CD4-positive, alpha-beta T cell treated with Interleukin-4 for 4 hours (primary cell): ENCODE measurements at regions not wholly inside any gene's neighbourhood (a gene's known extent, or its start where the extent isn't known, plus 50 kb on each side); places are given as distances from the start of the nearest gene placed in this dataset.

ENCODE experiments used
- DNase-seq: peaks from one replicate; pipeline ENCODE4 v3.0.0-alpha.2; 2020

DNA sequence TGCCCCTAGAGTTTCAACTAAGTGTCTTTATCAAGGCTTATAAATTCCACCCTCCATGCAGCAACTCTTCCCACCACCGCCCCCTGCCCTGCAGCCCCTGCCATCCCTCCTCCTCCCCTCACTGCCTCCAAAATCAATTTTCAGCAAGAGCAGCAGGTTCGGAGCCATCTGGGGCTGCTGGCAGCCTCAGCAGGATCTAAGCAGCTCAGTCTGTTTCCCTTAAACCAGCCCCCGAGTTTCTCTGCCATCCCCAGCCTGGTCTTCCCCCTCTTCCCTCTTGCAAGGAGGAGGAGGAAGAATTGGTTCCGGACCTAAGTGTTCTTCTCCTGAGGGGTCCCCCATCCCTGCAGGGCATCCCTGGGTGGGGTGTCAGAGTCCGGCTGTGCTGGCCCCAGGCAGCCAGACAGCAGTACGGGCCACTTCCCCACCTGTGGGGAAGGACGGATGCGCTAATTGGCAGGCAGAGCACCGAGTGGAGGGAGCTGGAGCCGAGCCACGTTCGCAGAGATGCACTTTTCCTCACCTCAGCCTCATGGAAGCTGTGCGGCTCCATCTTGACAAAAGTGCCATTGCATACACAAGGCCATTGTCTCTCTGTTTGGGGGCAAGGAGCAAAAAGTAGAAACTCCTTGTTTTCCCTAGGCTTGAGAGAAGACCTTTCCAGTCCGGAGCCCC lies 189.3 kb downstream of the KCNA5 start:
- no peak for DNase-seq

DNA sequence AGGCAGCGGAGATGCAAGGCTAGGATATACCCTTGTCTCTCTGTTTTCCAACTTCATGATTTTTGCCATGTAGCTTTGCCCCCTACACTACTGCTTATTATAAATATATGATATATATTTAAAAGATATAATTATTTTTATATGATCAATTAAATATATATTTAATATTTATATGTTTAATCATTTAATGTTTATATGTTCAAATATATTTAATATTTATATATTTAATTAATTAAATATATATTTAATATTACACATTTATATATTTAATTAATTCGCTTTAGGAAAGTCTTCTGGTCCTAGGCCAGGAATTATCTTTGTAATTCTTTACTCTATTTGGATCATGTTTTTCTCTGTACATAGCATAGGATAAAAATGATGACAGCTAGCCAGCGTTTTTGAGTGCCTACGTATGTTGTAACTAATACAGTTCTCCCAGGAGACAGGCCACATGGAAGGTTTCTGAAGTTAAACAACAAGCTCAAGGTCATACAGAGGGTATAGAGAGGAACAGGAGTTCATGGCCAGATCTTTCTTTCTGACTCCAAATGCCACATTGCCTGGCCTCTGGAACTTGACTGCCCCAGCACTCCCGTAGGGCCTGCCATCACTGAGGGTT lies 192.5 kb downstream of the KCNA5 start:
- no peak for DNase-seq

- DNase-seq: no peak
These were observed 189.5 kb upstream of the NTF3 start for GRCh38 chr12:5242440-5242839.

GRCh38 chr12:5243014-5243413 lies 188.9 kb upstream of the NTF3 start:
- no peak for DNase-seq

GRCh38 chr12:5244513-5244972 lies 187.4 kb upstream of the NTF3 start:
- no peak for DNase-seq

DNA sequence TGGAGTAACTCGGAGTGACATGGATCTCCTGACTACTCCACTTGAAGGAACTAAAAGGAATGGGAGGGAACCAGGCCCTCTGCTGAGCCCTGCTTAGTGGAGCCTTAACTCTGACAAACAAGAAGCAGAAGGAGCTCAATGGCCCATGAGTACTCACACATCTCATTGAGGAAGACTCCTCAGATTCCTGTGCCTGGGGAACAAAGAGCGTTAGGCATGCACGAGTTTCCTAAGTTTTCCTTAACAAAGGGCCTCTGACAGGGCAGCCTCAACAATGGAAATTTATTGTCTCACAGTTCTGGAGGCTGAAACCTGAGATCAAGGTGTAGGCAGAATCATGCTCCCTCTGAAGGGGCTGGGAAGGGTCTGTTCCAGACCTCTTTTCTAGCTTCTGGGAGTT lies 185.7 kb upstream of the NTF3 start:
- no peak for DNase-seq

GRCh38 chr12:5247144-5247543 lies 184.8 kb upstream of the NTF3 start:
- DNase-seq: no peak

- DNase-seq: no peak
These were observed 183.7 kb upstream of the NTF3 start for GRCh38 chr12:5248230-5248629.

DNA sequence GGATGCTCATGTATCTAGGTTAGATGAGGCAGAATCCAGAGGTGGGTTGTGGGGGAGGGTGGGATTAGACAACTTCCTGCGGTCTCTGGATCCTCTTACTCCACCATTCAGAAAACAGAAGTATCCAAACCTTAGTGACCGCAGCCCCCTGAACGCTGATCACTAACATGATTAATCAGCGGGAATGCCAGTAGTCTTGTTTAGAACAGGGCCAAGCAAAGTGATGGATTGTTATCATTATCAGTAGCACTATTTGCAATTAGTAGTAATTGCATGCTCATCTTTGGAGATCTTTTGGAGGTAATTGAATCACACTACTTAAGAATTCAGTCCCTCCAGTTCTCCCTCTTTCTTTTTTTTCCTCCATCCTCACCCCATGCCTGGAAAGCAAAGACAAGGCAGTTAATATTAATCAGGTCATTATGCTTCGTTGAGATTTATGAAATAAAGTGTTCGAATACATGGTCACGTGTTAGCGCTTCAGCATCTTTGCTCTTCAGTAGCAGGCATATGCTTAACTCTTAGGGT lies 182.8 kb upstream of the NTF3 start:
- DNase-seq: no peak

DNA sequence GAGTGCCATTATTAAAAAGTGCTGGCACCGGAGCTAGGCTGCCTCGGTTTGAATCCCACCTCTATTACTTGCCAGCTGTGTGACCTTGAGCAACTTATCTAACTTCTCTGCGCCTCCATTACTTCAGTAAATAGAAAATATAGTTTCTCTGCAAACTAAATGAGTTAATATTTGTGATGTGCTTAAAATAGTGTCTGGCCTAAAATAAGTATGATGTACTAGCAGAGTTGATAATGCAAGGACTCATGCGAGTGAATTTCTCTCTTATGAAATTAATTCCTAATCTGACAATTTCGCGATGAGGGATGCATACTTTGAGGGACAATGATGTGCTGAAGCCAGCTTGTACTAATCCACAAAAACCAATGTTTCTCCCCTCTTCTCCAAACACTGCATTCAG lies 180.8 kb upstream of the NTF3 start:
- DNase-seq: no peak

- DNase-seq: no peak
These were observed 180.1 kb upstream of the NTF3 start for GRCh38 chr12:5251786-5252185.

- no peak for DNase-seq
These were observed 177.2 kb upstream of the NTF3 start for GRCh38 chr12:5254703-5255102.

DNA sequence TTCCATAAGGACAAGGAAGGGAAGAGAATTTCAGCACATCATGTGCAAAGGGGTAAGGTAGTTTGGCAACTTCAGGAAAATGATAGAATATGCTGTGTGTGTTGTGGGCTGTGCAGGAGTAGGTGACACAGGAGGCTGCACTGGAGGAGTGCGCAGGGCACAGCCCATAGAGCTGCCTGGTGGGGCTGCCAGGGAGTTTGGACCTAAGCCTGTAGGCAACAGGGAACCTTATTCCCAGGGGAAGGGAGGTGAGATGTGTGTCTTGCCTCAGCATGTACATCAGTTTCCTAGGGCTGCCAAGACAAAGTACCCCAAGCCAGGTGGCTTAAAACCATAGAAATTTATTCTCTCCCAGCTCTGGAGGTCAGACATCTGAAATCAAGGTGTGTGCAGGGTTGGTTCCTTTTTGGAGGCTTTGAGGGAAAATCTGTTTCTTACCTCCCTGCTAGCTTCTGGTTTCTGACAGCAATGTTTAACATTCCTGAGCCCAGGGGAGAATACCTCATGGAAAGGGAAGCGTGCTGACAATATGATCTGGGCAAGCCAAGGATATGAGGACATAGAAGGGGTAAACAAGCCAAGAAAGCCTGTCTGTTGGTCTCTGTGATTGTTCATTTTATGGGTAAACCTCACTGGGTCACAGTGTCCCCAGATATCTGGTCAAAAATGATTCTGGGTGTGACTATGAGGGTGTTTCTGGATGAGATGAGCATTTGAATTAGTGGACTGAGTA lies 174.0 kb upstream of the NTF3 start:
- DNase-seq: no peak

DNA sequence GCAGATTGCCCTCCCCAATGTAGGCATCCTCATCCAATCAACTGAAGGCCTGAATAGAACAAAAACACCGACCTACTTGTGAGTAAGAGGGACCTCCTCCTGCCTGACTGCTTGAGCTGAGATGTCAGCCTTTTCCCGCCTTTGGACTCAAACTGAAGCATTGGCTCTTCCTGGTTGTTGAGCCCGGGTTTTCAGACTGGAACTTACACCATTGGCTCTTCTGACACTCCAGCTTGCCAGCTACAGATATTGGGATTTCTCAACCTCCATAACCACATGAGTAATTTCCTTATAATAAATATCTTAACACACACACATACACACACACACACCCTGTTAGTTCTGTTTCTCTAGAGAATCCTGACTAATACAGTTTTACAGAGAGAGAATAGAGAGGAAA lies 173.4 kb upstream of the NTF3 start:
- DNase-seq: no peak

DNA sequence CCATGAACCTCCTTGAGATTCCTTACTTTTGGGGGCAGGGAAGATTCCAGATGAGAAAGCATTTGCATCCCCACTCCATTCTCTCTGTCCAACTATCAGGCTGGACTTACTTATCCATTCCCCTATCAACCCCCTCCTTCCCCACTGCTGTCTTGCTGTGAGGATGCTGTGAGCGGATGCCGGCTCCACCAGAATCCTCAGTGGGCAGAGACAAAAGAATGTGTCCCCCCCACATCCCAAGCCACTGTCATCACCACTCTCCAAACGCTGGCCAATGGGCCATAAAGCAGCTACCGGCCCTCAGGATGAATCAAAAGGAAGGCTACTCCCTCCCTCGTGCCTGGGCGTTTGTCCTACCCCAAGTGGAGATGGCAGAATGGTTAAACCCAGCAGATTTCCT lies 173.0 kb upstream of the NTF3 start:
- DNase-seq: no peak

DNA sequence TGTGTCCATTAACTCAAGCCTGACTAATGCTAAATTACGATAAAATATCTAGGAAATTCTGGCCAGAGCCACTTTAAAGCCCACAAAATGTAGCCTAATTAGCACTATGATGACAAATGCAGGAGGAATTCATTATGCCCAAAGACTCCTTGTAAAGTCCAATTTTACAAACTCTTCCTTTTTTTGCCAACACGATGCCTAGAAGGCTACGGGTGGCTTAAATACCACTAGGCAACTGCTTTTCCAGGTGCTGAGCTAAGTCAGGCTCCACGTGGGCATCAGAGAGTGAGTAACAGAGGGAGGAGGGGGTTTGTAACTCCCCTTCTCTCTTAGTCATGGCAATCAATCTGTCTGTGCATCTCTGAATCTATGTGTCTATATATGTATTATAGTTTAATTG lies 172.4 kb upstream of the NTF3 start:
- no peak for DNase-seq

DNA sequence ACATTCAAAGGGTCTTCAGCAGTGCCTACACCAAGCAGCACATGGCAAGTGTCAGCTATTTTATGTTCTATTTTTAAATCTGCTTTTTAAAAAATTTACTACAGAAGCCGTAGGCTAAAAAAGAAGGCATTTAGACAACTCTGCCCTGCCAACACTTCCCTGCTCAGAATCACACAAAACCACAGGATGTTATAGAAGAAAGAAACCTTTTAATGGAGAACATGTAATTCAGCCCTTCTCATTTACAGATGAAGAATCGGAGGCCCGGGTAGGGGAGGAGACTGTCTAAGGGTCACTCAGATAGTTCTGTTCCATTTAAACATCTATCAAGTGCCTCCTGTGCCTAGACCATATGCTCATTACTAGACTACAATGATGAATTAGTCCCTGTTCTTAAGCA lies 171.8 kb upstream of the NTF3 start:
- DNase-seq: no peak

GRCh38 chr12:5260591-5261086 lies 171.3 kb upstream of the NTF3 start:
- no peak for DNase-seq

DNA sequence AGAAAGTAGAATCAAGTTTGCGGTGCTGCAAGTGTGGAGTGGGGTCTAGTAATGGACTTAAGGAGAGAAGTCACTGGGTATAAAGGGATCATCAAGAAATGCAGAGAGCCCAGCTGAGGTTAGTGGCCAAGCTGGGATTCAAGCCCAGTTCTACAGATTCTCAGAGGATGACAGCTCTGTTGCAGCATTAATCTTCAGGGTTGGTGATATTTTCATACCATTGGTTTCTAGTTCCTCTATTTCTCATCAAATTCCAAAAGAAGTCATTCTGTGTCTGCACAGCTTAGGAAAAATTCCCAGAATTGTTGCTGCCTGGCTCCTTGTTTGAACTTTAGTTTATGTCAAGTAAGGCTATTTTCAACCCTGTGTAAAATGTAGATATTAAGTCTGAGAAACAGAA lies 169.5 kb upstream of the NTF3 start:
- DNase-seq: no peak

DNA sequence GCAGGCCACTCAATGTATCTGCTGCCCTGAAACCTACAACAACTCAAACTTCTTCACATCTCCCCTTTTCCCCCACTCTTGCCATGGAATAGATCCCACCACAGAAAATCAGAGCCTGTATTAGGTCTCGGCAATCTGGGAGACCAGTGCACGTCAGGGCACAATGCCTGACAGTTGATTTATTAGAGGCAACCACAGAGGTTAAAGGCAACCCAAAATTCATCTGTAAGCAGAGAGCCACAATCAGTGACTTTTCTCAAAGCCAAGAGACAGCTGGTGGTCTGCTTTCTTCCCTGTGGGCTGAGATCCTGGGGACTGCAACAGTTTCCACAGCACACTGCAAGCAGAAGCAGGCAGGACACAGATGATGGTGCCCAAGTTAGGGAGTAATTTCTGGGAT lies 169.0 kb upstream of the NTF3 start:
- no peak for DNase-seq

- no peak for DNase-seq
These were observed 167.9 kb upstream of the NTF3 start for GRCh38 chr12:5264006-5264405.

DNA sequence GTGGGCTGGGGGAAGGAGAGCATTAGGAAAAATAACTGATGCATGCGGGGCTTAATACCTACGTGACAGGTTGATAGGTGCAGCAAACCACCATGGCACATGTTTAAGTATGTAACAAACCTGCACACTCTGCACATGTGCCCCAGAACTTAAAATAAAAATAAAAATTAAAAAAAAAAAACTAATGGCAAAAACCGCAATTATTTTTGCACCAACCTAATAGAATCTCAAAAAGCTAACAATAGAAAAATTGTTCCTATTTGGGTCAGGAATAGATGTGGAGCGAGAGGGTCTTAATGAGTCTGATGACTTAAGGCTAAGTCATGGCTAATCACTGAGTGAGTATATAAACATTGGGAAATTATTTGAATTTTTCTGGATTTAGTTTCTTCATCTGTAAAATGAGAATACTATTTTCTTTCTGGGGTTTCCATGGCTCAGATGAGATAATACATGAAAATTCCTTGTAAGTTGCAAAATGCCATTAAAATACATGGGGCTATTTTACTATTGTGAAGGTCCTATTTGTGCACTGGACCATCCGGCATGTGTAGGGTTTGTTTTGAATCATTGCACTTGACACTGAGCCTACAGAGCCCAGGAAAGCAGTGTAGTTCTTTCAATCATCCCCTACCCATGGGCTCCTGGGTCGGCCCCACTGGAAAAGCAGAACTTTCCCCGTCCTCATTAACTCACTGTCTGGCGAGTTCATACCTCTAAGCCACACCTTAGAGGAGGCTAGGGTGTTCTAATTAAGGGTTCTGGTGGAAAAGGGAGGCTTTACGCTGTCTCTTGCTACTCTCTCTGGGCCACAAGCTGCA lies 164.1 kb upstream of the NTF3 start:
- no peak for DNase-seq
